ENCODE measurements at regions not wholly inside any gene's neighbourhood (a gene's known extent, or its start where the extent isn't known, plus 50 kb on each side); places are given as distances from the start of the nearest gene placed in this dataset.

- TF ChIP-seq CTCF (IDR thresholded peaks at IDR 0.05) (no peak), POLR2A (IDR thresholded peaks at IDR 0.05) (no peak)
Measured at GRCh38 chr9:86891091-86891490, 56.2 kb downstream of the GAS1 start.
